Stimulated activated CD4-positive, alpha-beta T cell treated with anti-CD3 and anti-CD28 coated beads, Interleukin-1b, Interleukin-23, amount 100 ng/mL, for 4 hours (primary cell): ENCODE measurements at regions not wholly inside any gene's neighbourhood (a gene's known extent, or its start where the extent isn't known, plus 50 kb on each side); places are given as distances from the start of the nearest gene placed in this dataset.

Experiments
- DNase-seq, 2 donors: peaks; one replicate each; pipeline ENCODE4 v3.0.0-alpha.2; 2020; ENCODE audit warnings: low read depth in 2 of 2

DNA sequence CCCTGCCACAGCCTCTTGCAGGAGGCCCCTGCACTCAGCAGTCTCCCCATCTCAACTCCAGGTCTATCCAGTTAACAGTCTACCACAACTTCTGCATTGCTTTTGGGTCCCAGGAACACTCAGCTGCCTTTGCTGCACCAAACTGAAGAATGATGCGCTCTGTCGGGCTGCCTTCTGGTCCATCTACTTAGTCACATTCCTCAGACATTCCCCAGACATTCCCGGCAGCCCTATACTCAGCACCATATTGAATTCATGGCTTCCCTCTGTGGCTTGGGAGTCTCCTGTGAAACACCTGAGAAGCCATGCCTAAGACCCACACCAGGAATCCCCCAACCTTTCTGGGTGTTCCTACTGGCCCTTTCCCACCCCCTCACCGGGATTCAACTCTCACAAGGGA lies 99.6 kb upstream of the COL21A1 start:
- no peak for DNase-seq

DNA sequence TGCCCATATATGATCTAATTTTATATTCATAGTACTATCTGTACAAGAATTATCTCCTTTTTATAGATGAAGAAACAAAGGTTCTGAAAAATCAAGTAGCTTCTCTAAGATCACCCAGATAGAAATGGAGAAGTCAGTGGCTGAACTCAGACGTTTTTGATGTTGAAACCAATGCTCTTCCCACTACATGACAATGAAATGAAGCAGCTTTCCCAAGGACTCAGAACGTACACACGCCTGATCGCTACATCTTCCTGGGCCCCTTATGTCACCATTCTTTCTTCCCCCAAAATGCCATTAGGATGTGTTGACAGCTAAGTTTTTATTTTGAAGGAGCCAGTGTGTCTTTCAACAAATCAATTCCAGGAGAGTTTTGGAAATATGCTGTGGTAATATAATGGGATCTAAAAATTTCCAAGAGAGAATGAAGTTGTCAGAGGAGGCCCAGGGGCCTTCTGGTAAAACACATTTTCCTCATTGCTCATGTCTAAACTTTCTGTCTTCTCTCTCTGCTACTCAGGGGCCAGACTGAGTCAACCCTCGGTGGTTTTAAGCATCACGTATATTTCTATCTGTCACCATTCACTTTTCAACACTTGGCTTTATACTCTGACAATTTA lies 98.1 kb upstream of the COL21A1 start:
- DNase-seq, result no peak

DNA sequence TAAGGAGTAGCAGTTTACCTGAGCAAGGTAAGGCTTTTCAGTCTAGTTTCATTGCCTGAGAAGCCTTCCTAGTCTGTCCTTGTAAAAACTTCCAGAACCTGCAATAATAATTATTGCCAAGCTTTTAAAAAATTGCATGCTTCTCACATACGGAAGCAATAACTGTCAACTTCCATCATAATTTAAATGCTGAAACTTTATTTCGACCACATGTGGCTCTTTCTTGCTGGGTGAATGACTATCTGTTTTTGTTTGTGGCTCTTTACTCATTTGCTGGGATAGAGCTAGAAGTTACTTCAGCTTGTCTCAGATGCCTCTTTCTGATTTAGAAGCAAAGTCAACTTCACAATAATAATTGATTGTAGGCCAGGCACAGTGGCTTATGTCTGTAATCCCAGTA lies 95.9 kb upstream of the COL21A1 start:
- no peak for DNase-seq

DNA sequence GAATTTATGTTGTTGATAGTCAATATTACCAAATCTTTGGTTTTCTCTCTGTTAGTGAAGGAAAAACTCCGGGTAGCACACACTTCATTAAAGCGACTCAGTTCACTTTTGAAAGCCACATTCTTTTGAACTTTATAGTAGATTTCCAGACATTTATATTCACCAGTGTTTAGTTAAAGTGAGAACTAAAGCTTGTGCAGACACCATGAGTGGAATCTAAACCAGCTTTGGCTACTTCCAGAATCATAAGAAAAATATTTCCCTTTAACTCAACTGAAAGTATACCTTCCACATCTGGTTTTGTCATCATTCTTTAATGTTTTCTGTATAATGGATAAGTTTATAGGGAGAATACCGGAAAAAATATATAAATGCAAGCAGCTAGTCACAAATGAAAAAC lies 92.1 kb upstream of the COL21A1 start:
- DNase-seq, result no peak

DNA sequence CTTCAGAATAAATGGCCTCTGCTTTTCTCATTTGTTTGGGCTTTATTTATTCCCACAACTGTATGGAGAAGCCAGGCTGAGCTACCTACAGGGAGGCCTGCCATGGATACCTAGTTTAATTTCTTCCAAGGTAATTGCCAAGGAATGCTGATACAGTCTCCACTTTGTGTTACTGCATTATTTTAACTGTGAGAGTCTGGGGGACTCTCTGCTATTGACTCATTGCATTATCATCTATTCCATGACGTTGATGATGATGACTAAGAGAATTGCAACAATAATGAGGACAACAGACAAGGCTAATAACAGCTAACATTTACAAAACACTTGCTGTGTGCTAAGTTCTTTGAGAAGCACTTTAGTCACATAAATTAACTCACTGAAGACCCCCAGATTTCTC lies 88.3 kb upstream of the COL21A1 start:
- no peak for DNase-seq

DNA sequence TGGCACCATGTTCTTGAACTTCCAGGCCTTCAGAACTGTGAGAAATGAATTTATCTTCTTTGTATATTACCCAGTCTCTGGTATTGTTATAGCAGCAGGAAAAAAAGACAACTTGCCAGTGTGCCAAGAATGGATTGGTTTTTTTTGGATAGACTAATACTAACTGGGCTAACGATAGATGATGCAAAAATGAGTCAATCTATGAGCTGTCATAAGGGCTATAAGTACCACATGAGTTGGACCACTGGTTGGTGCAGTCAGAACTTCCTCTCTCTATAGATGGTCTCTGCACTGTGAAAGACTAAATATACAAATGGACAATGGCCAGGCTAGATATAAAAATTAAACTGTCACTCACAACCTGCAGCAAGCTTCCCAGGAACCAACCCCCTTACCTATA lies 87.6 kb upstream of the COL21A1 start:
- no peak for DNase-seq

DNA sequence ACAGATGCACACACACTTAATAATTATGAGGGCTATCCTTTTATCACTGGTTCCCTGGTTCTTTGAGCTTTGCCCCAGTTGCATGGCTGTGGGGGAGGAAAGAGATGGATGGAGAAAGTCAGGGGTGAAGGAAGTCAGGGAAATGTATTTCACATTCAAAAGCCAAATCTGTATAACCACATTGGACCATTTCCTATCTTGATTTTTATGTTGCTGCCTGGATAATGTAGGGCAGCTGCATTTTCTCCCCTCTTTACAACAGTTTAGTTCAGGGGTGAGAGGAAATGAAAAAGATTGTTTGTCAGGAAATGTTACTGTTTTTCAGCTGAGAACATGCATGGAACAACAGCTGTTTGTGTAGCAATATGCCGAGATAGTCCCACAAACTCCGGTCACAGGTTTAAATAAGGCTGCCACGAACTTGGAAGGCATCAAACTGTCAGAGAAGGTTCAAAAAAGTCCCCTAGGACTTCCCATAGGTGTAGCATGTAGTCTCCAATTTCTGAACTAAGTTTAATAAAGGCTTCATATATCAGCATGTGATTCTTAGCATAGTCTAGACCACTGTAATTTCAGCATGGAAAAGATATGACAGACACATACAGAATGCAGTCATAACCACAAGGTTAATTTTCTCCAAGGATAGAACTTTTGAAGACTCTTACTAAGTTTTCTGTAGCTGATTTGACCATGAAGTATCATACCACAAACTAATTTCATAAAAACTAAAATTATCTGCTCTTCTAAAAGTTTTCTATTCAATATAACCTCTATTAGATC lies 82.1 kb upstream of the COL21A1 start:
- DNase-seq, result no peak

DNA sequence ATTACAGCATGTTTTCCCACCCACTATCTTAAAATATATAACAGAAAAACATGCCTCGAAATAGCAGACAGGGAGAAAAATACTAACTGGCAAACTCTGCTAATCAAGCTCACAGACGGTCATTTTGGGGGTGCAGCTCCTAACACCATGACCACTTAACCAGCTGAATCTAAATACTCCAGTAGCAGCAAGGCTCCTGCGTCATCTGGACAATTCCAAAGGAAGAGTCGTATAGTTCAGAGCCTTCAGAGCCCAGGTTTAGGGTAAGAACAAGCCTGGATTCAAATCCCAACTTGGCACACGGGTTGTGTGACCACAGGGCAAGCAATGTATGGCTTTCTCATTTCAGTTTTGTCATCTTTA lies 81.3 kb upstream of the COL21A1 start:
- DNase-seq, result no peak

DNA sequence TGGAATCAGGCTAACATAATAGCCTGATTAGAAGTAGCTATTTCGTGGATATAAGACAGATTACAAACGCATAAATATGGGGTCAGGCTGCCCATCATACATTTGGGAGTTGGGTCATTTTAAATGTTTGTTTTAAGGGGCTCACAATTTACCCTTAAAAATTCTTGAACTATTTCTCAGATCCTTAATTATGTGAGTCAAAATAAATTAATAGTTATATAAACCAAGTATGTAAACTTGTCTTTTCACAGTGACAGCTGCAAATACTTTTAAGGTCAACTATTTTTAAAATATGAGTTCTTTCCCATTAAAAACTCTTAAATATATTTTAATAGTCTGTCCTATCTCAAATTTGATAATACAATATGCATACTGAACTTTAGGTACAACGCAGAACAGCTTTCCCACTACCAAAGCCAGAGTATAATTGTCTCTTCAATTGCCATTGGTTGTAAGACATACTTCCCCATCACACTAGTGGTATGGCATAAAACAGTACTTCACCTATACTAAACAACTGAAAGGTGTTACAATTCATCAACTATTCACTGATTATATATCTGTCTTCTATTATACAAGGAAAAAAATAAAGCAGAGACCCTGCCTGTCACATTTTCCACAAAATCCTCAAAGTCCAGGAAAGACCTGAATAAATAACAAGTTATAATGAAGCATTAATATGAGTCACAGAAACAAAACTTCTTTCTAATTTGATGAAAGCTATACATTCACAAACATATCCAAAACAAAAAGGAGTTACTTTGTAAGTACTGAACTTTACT lies 80.8 kb upstream of the COL21A1 start:
- DNase-seq, result no peak

DNA sequence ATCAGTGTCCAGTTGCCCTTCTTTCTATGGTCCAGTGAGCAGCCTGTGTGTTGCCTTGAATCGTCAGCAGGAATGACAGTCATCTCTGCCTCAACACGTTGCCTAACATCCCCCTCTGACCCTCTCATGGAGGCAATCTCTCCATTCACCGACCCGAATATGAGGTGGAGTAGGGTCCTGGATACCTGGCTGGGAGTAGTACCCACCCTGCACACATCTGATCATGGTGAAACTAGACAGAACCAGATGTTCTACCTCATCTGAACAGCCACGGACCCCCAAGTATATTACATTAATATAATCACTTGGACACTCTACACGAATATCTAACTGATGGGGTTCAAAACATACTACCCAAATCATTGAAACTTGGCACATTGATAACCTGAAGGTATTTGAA lies 77.0 kb upstream of the COL21A1 start:
- DNase-seq, result no peak

DNA sequence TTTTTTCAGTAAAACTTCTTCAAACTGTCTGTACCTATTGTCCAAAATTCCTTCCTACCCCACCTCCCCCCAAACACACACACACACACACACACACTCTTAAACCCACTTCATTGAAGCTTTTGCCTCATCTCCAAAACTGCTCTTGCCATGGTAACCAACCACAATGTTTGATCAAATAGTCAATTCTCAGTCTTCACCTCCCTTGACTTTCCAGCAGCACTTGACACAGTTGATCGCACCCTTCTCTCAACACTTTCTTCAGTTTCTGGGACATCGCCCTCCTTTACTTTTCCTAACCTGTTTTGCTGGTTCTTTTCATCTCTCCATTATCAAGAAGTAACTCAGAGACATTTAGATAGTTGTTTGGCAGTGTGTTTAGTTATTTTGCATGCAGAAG lies 71.5 kb upstream of the COL21A1 start:
- no peak for DNase-seq

DNA sequence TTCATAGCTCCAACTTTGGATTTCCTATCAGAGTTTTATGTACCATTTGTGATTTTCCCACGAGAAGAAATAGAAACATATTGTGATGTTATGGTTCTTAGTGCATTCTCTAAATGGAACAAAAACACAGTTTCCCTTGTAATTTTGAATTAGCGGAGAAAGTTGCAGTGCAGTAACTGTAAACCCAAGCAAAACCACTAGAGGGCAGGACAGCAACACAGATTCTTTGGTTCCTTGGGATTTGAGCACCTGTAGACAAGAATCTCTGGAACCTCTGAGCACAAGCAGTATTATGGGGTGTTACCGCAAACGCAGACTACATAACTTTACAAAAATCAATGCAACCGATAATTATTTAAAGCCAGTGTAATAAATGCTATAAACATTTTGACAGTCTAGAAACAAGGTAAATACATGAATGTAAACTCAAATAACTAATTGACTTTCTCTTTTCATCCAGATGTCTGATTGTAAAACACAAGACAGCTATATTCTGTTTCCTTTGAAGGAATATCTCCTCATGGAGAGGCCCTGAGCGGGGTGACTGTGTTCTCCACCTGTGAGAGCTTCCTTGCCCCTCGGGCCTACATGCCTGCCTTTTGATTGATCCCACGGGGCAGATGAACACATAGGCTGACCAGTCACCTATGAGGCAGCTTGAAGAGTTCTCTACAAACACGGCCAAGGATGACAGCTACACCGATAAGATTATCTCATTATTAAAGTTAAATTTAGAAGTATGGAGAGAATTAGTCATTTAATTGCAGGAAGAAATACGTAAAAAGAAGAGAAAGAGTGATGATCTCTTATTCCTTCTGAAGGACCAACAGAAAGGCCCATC lies 67.5 kb upstream of the COL21A1 start:
- no peak for DNase-seq

DNA sequence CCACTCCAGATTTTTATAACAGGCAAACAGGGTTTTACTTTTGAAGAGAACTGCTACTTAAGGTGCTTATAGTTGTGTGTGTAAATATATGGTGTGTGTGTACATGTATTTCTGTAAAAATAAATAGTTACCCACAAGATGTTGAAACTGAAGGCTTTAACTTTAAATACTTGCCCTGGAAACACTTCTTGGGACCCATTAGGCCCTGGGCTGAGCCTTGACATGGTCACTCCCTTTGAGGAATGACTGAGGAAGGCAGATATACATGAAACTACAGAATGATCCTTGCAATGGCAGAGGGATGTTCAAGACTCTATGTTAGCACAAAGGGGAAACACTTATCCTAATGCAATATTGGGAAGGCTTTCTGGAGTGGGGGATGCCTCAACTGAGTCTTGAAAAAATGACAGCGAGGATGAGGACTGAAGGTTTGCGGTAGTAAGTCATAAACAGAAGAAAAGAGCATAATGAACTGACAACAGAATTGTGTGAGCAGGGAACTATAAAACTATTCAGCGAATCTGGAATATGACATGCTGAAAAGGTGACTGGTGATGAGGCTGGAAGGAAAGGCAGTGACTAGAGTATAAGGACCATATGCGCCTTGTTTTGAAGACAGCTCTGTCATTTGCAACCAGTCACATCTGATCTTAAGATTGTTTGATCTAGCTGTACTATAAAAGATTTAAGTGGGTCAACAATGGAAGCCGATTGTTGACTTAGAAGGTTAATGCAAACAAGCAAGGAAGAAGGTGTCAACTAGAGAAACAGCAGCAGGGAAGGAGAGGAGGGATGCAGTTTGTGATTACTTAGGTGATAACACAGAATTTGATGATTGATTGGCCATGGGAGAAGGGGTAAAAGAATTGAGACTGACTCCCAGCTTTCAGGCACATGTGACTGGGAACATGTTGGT lies 64.4 kb upstream of the COL21A1 start:
- no peak for DNase-seq

DNA sequence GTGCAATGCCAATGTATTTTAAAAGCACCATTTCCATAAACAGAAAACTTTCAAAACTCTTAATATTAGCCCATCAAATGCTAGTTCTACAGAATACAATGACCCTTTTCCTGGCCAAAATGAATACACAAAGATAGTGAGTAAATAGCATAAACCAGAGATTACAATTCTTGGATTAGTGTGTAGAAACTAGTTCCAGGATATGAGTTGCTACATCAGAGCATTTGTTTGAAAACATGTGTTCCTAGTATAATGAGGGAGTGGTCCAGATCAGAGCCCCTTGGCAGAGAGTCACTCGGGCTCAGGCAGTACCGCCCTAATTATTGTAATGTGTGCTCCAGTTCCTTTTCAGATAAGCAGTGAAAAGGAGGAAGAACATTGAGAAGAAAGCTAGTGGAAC lies 63.7 kb upstream of the COL21A1 start:
- no peak for DNase-seq

DNA sequence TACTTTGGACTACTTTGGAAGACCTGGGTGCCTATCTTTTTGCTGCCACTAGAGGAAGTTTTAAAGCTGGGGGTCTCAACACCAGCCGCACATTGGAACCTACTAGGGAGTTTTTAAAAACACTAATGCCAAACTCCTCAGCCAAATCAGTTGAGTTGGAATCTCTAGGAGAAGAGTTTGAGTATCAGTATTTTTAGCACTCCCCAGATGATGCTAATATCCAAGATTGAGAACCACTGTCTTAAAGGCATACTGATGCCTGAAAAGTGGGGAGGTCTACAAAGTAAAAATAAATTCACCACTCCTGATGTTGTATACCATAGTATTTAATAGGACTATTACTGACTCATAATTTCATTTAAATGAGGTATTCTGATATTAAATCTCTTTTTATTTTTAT lies 62.9 kb upstream of the COL21A1 start:
- DNase-seq, result no peak

DNA sequence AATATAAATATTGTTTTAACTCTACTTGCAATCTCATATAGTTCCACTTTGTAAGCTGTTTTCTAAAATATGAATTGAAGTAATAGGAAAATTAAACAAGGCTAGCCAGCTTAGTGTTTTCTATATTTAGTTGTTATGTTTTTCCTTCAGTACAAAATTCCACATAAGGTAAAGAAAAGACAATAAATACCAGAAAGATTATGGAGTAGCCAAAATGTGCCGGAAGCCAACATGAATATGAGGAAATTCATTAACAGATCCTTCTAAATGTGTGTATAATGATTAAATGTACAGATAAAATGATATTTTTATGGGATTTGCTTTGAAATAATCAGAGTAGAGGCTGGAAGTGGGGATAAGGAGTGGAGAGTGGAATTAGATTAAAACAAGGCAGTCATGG lies 52.5 kb upstream of the COL21A1 start:
- no peak for DNase-seq

DNA sequence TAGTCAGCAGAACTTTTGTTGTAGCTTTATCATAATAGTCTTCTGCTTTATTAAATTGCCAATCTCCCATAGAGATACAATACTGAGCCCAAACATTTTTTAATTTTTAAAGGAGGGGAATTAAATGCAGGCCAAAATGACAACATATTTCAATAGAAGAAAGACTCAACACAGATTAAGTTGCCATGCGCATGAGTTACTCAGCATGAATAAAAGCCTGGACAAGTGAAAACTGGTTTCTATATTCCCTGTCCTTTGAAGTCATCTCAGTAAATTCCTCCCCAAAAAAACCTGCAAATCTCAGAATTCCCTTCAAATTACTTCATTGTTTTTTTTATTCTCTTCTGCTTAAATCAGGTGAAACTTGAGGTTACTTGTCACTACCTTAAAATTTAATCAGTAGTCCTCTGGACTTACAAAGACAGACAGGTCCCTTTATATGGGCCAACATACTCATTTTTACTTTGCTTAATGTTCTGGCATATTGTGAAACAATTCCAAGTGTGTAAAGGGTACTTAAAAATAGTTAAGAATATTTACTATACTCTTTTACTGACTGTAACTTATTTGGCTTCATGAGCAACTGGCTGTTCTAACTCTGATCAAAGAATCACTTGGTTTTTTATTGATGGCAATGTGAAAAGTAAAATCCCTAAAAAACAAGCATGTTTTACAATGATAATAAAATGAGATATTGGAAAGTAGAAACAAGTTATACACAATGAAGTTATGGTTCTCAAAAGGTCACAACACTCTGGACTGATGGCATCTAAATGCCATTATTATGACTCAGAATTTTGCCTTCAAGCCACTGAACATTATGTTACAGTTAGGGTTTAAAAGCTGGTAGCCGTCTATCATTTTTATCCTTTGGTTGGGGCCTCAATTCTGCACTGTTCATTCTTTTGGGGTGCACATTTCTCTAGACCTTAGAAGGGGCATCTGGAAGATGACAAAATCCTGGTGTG lies 49.9 kb upstream of the COL21A1 start:
- DNase-seq, result no peak
